DMS153 (cell line): ENCODE measurements at regions not wholly inside any gene's neighbourhood (a gene's known extent, or its start where the extent isn't known, plus 50 kb on each side); places are given as distances from the start of the nearest gene placed in this dataset.
"Not testable (repeated sequence)": the region's sequence is repeated elsewhere in the genome, so short reads cannot be mapped to it uniquely, and the experiment has no call there.

Experiments used
- DNase-seq: peaks from one replicate; lab custom pipeline; 2025; lab: John Stamatoyannopoulos, UW

GRCh38 chr6:134634466-134634865 is 315.4 kb downstream of the ALDH8A1 start:
- DNase-seq: no peak

- not testable (repeated sequence) for DNase-seq
Measured at GRCh38 chr6:134632982-134633940, 315.3 kb upstream of the SGK1 start.

GRCh38 chr6:134632024-134632423 is 314.1 kb upstream of the SGK1 start:
- no peak for DNase-seq

- no peak for DNase-seq
Measured at GRCh38 chr6:134631398-134631924, 313.5 kb upstream of the SGK1 start.

GRCh38 chr6:134630508-134631121 is 312.7 kb upstream of the SGK1 start:
- DNase-seq: no peak

- peak; percentile 14 for DNase-seq
Measured at GRCh38 chr6:134628154-134628553, 310.2 kb upstream of the SGK1 start.

- no peak for DNase-seq
Measured at GRCh38 chr6:134627707-134628106, 309.8 kb upstream of the SGK1 start.

GRCh38 chr6:134626589-134626988 is 308.7 kb upstream of the SGK1 start:
- DNase-seq: no peak

- no peak for DNase-seq
Measured at GRCh38 chr6:134626086-134626485, 308.2 kb upstream of the SGK1 start.

GRCh38 chr6:134624781-134625180 is 306.9 kb upstream of the SGK1 start:
- no peak for DNase-seq

GRCh38 chr6:134623401-134623800 is 305.5 kb upstream of the SGK1 start:
- no peak for DNase-seq

- no peak for DNase-seq
Measured at GRCh38 chr6:134622382-134623173, 304.7 kb upstream of the SGK1 start.

- no peak for DNase-seq
Measured at GRCh38 chr6:134621858-134622257, 303.9 kb upstream of the SGK1 start.

GRCh38 chr6:134619789-134620188 is 301.9 kb upstream of the SGK1 start:
- no peak for DNase-seq

- no peak for DNase-seq
Measured at GRCh38 chr6:134619077-134619476, 301.2 kb upstream of the SGK1 start.

- no peak for DNase-seq
Measured at GRCh38 chr6:134614606-134615485, 296.9 kb upstream of the SGK1 start.

- DNase-seq: not testable (repeated sequence)
Measured at GRCh38 chr6:134612128-134612527, 294.2 kb upstream of the SGK1 start.

- DNase-seq: no peak
Measured at GRCh38 chr6:134610411-134610810, 292.5 kb upstream of the SGK1 start.

- no peak for DNase-seq
Measured at GRCh38 chr6:134609716-134610261, 291.9 kb upstream of the SGK1 start.

GRCh38 chr6:134607411-134607810 is 289.5 kb upstream of the SGK1 start:
- DNase-seq: no peak

GRCh38 chr6:134605034-134605433 is 287.1 kb upstream of the SGK1 start:
- DNase-seq: no peak
